ENCODE measurements at regions not wholly inside any gene's neighbourhood (a gene's known extent, or its start where the extent isn't known, plus 50 kb on each side); places are given as distances from the start of the nearest gene placed in this dataset.

DNA sequence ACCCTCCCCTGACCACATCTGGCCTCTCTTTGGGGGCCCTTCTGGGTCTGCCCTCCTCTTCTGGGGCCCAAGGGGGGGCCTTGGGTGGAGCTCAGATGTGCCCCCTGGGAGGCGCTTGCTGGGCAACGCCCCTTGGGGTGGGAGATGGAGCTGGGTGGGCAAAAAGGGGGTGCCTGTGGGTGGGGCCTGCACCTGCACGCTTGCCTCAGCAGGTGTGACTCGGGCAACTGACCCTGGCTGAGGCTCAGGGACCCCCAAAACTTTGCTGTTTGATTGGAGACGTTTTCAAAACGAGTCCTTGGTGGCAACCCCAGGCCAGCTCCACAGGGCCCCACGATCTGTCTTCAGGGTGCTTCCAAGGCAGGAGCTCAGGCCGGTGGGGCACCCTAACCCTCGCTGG, 105.3 kb downstream of the SIK1 start:
- H3K4me3 ChIP-seq (ENCODE audit: low read depth, low read length), result no peak overlapping the region
- H3K4me1 ChIP-seq (ENCODE audit: control insufficient read depth in 1 of 2, insufficient read depth in 2 of 2, low read length in 2 of 2), result peaks cover 2% of the 10 kb centered on the region in 2 experiments
- no peaks in the 10 kb centered on the region for H3K79me2 ChIP-seq (ENCODE audit: control insufficient read depth, insufficient read depth, low read length, poor library complexity)
- no peak overlapping the region for H4K91ac ChIP-seq (ENCODE audit: low read depth, low read length)
- no peaks in the 10 kb centered on the region for H3K27me3 ChIP-seq (ENCODE audit: insufficient read depth, low read length)
- no peaks in the 10 kb centered on the region for H3K36me3 ChIP-seq (ENCODE audit: control insufficient read depth in 1 of 2, insufficient read depth in 2 of 2, low read length in 2 of 2)
- no peak overlapping the region for H3K14ac ChIP-seq (ENCODE audit: low read length)
- no peak overlapping the region for H2BK5ac ChIP-seq (ENCODE audit: low read depth, low read length, poor library complexity)
- H4K8ac ChIP-seq (ENCODE audit: low read depth, low read length), result no peak overlapping the region
- H3K9ac ChIP-seq (ENCODE audit: low read length), result no peak overlapping the region
- no peak overlapping the region for H3K4me2 ChIP-seq (ENCODE audit: low read length)
- no peak overlapping the region for H3K27ac ChIP-seq (ENCODE audit: low read depth, low read length)
- no peak overlapping the region for H4K12ac ChIP-seq (ENCODE audit: low read depth, low read length)
- no peaks in the 10 kb centered on the region for H3K79me1 ChIP-seq (ENCODE audit: low read length)
- no peak overlapping the region for H3K4ac ChIP-seq (ENCODE audit: low read depth, low read length)
- no CpG with 5 or more reads among the region's 9 CpGs for WGBS (ENCODE audit: extremely low coverage, insufficient coverage, insufficient read length)
- H2AFZ ChIP-seq (ENCODE audit: insufficient read depth, low read length, poor library complexity), result no peak overlapping the region
- H3K9me3 ChIP-seq (ENCODE audit: insufficient read depth, low read depth, low read length), result peaks cover 12% of the 10 kb centered on the region
- H3K23ac ChIP-seq (ENCODE audit: low read length), result no peak overlapping the region
- no peak overlapping the region for H2BK12ac ChIP-seq (ENCODE audit: low read length)
- no peak overlapping the region for H2BK120ac ChIP-seq (ENCODE audit: insufficient read depth, low read length, poor library complexity)
- H3K18ac ChIP-seq (ENCODE audit: low read length), result no peak overlapping the region
- no peak overlapping the region for H2AK5ac ChIP-seq (ENCODE audit: low read length)
- DNase-seq, result no peak

- Histone ChIP-seq H2BK5ac (ENCODE audit: low read depth, low read length, poor library complexity) (no peak overlapping the region), H3K9ac (ENCODE audit: low read length) (no peak overlapping the region), H2AFZ (ENCODE audit: insufficient read depth, low read length, poor library complexity) (no peak overlapping the region), H4K8ac (ENCODE audit: low read depth, low read length) (no peak overlapping the region), H3K4me2 (ENCODE audit: low read length) (no peak overlapping the region), H3K4ac (ENCODE audit: low read depth, low read length) (no peak overlapping the region), H2BK12ac (ENCODE audit: low read length) (no peak overlapping the region), H3K36me3 (ENCODE audit: control insufficient read depth in 1 of 2, insufficient read depth in 2 of 2, low read length in 2 of 2) (no peaks in the 10 kb centered on the region), H3K23ac (ENCODE audit: low read length) (no peak overlapping the region), H3K18ac (ENCODE audit: low read length) (no peak overlapping the region), H3K79me2 (ENCODE audit: control insufficient read depth, insufficient read depth, low read length, poor library complexity) (no peaks in the 10 kb centered on the region), H3K27ac (ENCODE audit: low read depth, low read length) (no peak overlapping the region), H3K4me1 (ENCODE audit: control insufficient read depth in 1 of 2, insufficient read depth in 2 of 2, low read length in 2 of 2) (peaks cover 2% of the 10 kb centered on the region in 2 experiments), H3K9me3 (ENCODE audit: insufficient read depth, low read depth, low read length) (peaks cover 12% of the 10 kb centered on the region), H2BK120ac (ENCODE audit: insufficient read depth, low read length, poor library complexity) (no peak overlapping the region), H2AK5ac (ENCODE audit: low read length) (no peak overlapping the region), H3K4me3 (ENCODE audit: low read depth, low read length) (no peak overlapping the region), H4K12ac (ENCODE audit: low read depth, low read length) (no peak overlapping the region), H4K91ac (ENCODE audit: low read depth, low read length) (no peak overlapping the region), H3K79me1 (ENCODE audit: low read length) (no peaks in the 10 kb centered on the region), H3K27me3 (ENCODE audit: insufficient read depth, low read length) (no peaks in the 10 kb centered on the region), H3K14ac (ENCODE audit: low read length) (no peak overlapping the region)
- no CpG with 5 or more reads among the region's 5 CpGs for WGBS (ENCODE audit: extremely low coverage, insufficient coverage, insufficient read length)
- DNase-seq, result no peak
These were observed 105.8 kb downstream of the SIK1 start for GRCh38 chr21:43321111-43321510.

DNA sequence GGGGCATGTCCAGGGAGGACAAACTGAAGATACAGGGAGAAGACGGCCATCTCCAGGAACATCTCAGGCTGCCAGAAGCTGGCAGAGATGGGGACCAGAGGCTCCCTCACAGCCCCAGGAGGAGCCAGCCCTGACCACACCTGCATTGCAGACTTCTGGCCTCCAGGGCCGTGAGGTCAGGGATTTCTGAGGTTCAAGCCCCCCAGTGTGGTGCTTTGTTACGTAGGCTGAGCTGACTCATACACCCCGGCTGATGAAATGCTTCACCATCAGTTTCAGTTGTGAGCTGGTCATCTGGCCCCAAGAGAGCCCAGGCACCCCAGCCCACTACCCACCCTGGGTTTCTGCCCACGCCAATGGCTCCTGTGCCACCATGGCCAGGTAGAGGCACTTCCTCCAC, 106.4 kb downstream of the SIK1 start:
- DNase-seq, result no peak
- no CpG with 5 or more reads among the region's 5 CpGs for WGBS (ENCODE audit: extremely low coverage, insufficient coverage, insufficient read length)
- Histone ChIP-seq H3K36me3 (ENCODE audit: control insufficient read depth in 1 of 2, insufficient read depth in 2 of 2, low read length in 2 of 2) (no peaks in the 10 kb centered on the region), H2AFZ (ENCODE audit: insufficient read depth, low read length, poor library complexity) (no peak overlapping the region), H3K18ac (ENCODE audit: low read length) (no peak overlapping the region), H4K91ac (ENCODE audit: low read depth, low read length) (no peak overlapping the region), H2BK5ac (ENCODE audit: low read depth, low read length, poor library complexity) (no peak overlapping the region), H2AK5ac (ENCODE audit: low read length) (no peak overlapping the region), H4K12ac (ENCODE audit: low read depth, low read length) (no peak overlapping the region), H3K4me1 (ENCODE audit: control insufficient read depth in 1 of 2, insufficient read depth in 2 of 2, low read length in 2 of 2) (peaks cover 2% of the 10 kb centered on the region in 2 experiments), H3K14ac (ENCODE audit: low read length) (no peak overlapping the region), H3K23ac (ENCODE audit: low read length) (no peak overlapping the region), H3K27me3 (ENCODE audit: insufficient read depth, low read length) (no peaks in the 10 kb centered on the region), H3K9ac (ENCODE audit: low read length) (no peak overlapping the region), H2BK120ac (ENCODE audit: insufficient read depth, low read length, poor library complexity) (no peak overlapping the region), H3K4me3 (ENCODE audit: low read depth, low read length) (no peak overlapping the region), H2BK12ac (ENCODE audit: low read length) (no peak overlapping the region), H3K9me3 (ENCODE audit: insufficient read depth, low read depth, low read length) (peaks cover 12% of the 10 kb centered on the region), H3K27ac (ENCODE audit: low read depth, low read length) (no peak overlapping the region), H3K4ac (ENCODE audit: low read depth, low read length) (no peak overlapping the region), H3K4me2 (ENCODE audit: low read length) (no peak overlapping the region), H3K79me1 (ENCODE audit: low read length) (no peaks in the 10 kb centered on the region), H3K79me2 (ENCODE audit: control insufficient read depth, insufficient read depth, low read length, poor library complexity) (no peaks in the 10 kb centered on the region), H4K8ac (ENCODE audit: low read depth, low read length) (no peak overlapping the region)

DNA sequence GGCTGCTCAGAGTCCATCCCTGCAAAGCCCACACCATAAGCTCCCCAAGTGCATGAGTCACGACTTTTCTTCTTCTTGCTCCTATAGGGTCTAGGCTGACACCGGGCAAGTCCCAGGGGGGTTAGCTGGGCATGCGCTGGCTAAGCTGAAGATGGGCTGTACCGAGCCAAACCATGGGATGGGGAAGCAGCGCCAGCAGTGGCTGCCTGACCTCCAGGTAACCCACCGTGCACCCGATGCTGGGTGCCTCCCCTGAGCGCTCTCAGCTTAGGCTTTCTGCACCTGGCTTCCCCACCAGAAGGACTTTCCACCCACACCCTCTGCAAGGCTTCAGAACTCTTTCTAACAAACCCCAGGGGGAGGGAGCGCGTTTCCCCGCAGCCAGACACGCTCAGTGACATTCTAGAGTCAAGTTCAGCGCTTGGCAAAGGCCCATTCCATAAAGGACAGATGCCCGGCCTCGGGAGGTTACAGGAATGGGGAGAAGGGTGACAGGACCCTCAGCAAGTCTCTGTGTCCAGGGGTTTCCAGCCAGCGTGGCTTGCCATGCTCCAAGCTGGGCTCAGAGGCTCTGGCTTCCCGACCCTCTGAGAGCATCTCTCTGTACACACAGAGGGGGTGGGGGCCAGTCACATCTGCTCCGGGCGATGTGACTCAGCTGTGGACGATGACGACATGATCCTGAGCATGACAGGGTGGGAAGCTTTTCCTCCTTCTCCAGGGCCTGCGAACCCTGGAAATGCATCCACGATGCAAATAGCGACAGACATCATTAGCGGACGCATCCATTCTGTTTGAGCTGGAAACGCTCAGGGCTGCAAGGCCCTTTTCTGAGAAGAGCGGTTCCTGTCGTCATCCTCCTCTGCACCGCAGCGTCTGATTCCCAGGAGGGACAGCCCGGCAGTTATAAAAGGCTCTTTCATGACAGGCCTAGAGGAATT, 107.8 kb downstream of the SIK1 start:
- no peak overlapping the region for H3K14ac ChIP-seq (ENCODE audit: low read length)
- no peak overlapping the region for H3K27ac ChIP-seq (ENCODE audit: low read depth, low read length)
- H3K9ac ChIP-seq (ENCODE audit: low read length), result no peak overlapping the region
- no peak overlapping the region for H2BK120ac ChIP-seq (ENCODE audit: insufficient read depth, low read length, poor library complexity)
- no peak overlapping the region for H2BK5ac ChIP-seq (ENCODE audit: low read depth, low read length, poor library complexity)
- no peak overlapping the region for H3K23ac ChIP-seq (ENCODE audit: low read length)
- H3K18ac ChIP-seq (ENCODE audit: low read length), result no peak overlapping the region
- no CpG with 5 or more reads among the region's 32 CpGs for WGBS (ENCODE audit: extremely low coverage, insufficient coverage, insufficient read length)
- H4K12ac ChIP-seq (ENCODE audit: low read depth, low read length), result no peak overlapping the region
- H3K4me1 ChIP-seq (ENCODE audit: control insufficient read depth in 1 of 2, insufficient read depth in 2 of 2, low read length in 2 of 2), result peaks cover 2% of the 10 kb centered on the region in 2 experiments
- H3K4me3 ChIP-seq (ENCODE audit: low read depth, low read length), result no peak overlapping the region
- no peaks in the 10 kb centered on the region for H3K36me3 ChIP-seq (ENCODE audit: control insufficient read depth in 1 of 2, insufficient read depth in 2 of 2, low read length in 2 of 2)
- H4K91ac ChIP-seq (ENCODE audit: low read depth, low read length), result no peak overlapping the region
- H3K9me3 ChIP-seq (ENCODE audit: insufficient read depth, low read depth, low read length), result peaks cover 12% of the 10 kb centered on the region
- H2AFZ ChIP-seq (ENCODE audit: insufficient read depth, low read length, poor library complexity), result no peak overlapping the region
- no peak overlapping the region for H3K4me2 ChIP-seq (ENCODE audit: low read length)
- H3K4ac ChIP-seq (ENCODE audit: low read depth, low read length), result no peak overlapping the region
- H3K79me1 ChIP-seq (ENCODE audit: low read length), result no peaks in the 10 kb centered on the region
- H3K79me2 ChIP-seq (ENCODE audit: control insufficient read depth, insufficient read depth, low read length, poor library complexity), result no peaks in the 10 kb centered on the region
- no peak overlapping the region for H4K8ac ChIP-seq (ENCODE audit: low read depth, low read length)
- no peaks in the 10 kb centered on the region for H3K27me3 ChIP-seq (ENCODE audit: insufficient read depth, low read length)
- H2BK12ac ChIP-seq (ENCODE audit: low read length), result no peak overlapping the region
- DNase-seq, result peak; percentile 61 to 72
- H2AK5ac ChIP-seq (ENCODE audit: low read length), result no peak overlapping the region

Measured in trophoblast cell (in vitro differentiated cells and primary cell).